ENCODE measurements at regions not wholly inside any gene's neighbourhood (a gene's known extent, or its start where the extent isn't known, plus 50 kb on each side); places are given as distances from the start of the nearest gene placed in this dataset.

GRCh38 chr20:40410028-40410427, 279.0 kb downstream of the MAFB start:
- Histone ChIP-seq H3K4me1 (peaks cover 0 to 4% (median 0%) of the 10 kb centered on the region in 9 donors), H3K4me3 (no peak overlapping the region), H3K27ac (no peak overlapping the region), H3K27me3 (peaks cover 0 to 3% (median 0%) of the 10 kb centered on the region in 7 donors), H3K36me3 (no peaks in the 10 kb centered on the region), H3K9me3 (no peaks in the 10 kb centered on the region)
- TF ChIP-seq CTCF (IDR thresholded peaks at IDR 0.05), result no peak
- no peak for ATAC-seq
- 67 to 76% methylated on average over 3 of the region's 3 CpGs for WGBS, 2 donors
- intact Hi-C loops (cut with DNase I), result no loop called here
- no peak for DNase-seq

- TF ChIP-seq CTCF (IDR thresholded peaks at IDR 0.05), result no peak
- Histone ChIP-seq H3K27me3 (peaks cover 0 to 8% (median 0%) of the 10 kb centered on the region in 7 donors), H3K4me3 (no peak overlapping the region), H3K36me3 (no peaks in the 10 kb centered on the region), H3K9me3 (peaks cover 0 to 9% (median 0%) of the 10 kb centered on the region in 11 donors), H3K27ac (no peak overlapping the region), H3K4me1 (no peaks in the 10 kb centered on the region)
- no peak for ATAC-seq
- intact Hi-C loops (cut with DNase I), result no loop called here
- no peak for DNase-seq
Measured at GRCh38 chr20:40397467-40397866, 291.6 kb downstream of the MAFB start.

GRCh38 chr20:40393197-40394079, 295.6 kb downstream of the MAFB start:
- H3K27ac ChIP-seq, result no peak overlapping the region
- DNase-seq (no peak), ATAC-seq (no peak)
- WGBS, 2 donors, result 85% methylated on average over 8 of the region's 8 CpGs
- no peaks in the 10 kb centered on the region for H3K4me1 ChIP-seq
- no peak for TF ChIP-seq CTCF (IDR thresholded peaks at IDR 0.05)
- H3K27me3 ChIP-seq, result no peaks in the 10 kb centered on the region
- H3K9me3 ChIP-seq, result no peaks in the 10 kb centered on the region
- no peak overlapping the region for H3K4me3 ChIP-seq
- no peaks in the 10 kb centered on the region for H3K36me3 ChIP-seq
- intact Hi-C loops (cut with DNase I), result no loop called here

- intact Hi-C loops (cut with DNase I), result no loop called here
- WGBS, 2 donors, result 62 to 80% methylated on average over 2 of the region's 2 CpGs
Measured at GRCh38 chr20:40390654-40391053, 298.4 kb downstream of the MAFB start.

More at GRCh38 chr20:40390654-40391053, 298.4 kb downstream of the MAFB start:
- Histone ChIP-seq H3K9me3 (peaks cover 0 to 6% (median 0%) of the 10 kb centered on the region in 11 donors), H3K4me1 (no peaks in the 10 kb centered on the region), H3K4me3 (no peak overlapping the region), H3K36me3 (no peaks in the 10 kb centered on the region), H3K27me3 (peaks cover 0 to 7% (median 0%) of the 10 kb centered on the region in 7 donors), H3K27ac (no peak overlapping the region)
- no peak for TF ChIP-seq CTCF (IDR thresholded peaks at IDR 0.05)
- DNase-seq, result no peak
- no peak for ATAC-seq
